HG03520 (cell line): ENCODE measurements at regions not wholly inside any gene's neighbourhood (a gene's known extent, or its start where the extent isn't known, plus 50 kb on each side); places are given as distances from the start of the nearest gene placed in this dataset.

Experiments used
- ATAC-seq: cut with Tn5 transposase; IDR thresholded peaks from one replicate; pipeline ENCODE4 v1.9.1; 2021; ENCODE audit warnings: mild to moderate bottlenecking, moderate library complexity; ENCODE audit not compliant: unreplicated experiment

DNA sequence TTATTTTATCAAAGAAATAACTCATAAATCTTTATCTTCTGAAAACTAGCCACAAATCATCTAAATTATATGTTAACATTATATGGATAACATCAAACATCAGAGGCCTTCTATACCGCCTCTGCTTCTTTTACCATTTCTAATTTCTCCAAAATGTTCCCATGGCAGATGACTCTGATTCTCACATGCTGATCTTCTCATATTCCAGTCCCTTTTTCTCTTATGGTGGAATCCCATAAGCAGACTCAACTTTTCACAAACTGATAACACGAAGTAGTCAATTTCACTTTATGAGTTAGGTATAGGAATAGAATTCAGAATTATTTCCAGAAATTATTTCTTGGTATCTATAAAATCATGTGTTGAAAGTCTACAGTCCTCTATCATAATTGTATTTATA, 212.3 kb downstream of the ENC1 start:
- no peak for ATAC-seq

DNA sequence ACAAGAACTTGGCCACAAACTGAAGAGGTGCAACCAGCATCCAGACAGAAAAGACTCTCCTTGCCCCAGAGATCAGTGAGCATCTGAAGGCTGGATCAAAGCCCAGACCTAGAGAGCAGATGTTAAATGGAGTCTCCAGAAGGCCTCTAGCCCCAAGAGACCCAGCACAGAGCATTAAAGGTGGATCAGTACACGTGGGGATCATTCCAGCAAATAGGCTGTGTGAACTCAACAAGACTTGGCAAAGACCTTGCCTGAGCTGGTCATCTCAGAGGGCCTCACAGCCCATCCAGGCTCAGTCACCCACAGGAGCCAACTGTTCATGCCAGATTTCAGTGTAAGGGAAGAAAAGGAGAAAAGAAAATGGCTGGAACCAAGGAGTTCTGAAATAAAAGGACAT, 214.0 kb downstream of the ENC1 start:
- ATAC-seq, result no peak

DNA sequence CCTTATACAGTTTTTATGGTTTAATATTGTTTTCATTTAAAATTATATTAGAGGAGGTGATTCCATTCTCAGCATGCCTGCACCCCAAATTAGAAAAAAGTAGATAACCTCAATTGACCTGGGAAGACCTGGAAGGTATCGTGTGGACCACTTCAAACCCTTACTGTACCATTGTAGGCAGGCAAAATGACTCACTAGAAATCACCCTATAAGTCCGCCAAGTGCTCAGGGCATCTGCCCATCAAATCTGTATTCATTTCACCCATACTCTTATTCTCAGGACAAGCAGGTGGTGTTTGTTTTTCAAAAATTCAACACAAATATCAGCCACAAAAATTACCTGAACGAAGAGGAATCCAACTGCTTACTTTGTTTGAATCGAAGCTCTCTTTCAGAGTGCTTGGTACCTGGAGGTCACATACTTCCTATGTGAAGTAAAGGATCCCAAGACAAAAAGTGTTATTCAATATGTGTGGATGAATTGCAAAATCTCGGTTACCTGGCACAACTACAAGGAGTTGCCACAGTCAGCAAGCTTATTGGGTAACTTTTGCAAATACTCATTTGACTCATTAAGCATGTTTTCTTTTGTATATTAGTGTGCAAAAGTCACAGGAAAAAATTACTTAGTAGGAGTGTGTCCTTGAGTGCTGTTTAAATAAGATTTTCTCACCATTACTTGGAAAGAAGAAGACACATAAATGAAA, 216.2 kb downstream of the ENC1 start:
- no peak for ATAC-seq

DNA sequence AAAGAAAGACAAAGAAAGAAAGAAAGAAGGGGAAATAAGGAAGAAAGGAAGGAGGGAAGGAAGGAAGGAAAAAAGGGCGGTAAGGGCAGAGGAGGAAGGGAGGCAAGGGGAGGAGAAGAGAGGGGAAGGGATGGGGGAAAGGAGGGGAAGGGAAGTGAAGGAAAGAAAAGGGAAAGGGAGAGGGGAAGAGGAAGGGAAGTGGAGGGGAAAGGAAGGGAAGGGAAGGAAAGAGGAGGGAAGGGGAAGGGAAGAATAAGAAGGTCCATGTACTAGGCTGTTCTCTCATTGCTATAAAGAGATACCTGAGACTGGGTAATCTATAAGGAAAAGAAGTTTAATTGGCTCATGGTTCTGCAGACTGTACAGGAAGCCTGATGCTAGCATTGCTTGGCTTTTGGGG, 217.1 kb downstream of the ENC1 start:
- ATAC-seq, result no peak

DNA sequence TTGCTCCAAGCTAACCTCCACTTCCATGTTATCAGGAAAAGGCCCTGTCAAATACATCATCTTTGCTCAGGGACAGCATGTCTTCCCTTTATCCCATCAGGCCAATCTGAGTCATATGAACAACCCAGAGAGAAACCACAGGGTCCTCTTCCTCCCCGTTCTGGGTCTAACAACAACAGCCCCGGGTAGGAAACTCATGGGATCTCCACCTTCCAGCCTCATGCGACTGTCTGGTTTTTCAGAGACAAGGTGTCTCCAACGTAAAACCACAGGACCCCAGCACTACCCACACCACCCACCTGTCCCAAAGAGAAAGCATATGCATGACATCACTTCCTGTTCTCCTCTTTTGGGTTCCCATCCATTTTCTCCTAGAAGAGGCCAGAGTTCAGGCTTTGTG, 217.9 kb downstream of the ENC1 start:
- no peak for ATAC-seq

DNA sequence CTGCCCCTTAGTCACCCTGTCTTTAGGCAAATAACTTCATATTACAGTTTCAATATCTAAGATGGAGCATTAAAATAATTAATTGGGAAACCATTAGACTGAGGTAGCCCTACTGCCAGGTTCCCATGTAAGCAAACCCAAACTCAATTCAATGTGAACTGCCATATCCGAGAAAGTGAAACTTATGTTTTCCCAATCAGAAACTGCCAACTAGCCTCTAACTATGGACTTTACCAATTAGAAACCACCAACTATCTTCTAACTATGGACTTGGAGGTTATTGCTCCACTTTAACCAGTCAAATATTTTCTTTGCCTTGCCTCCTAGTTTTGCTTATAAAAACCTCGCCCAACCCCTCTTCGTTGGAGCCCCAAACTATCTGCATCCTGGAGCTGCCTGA, 218.5 kb downstream of the ENC1 start:
- ATAC-seq, result no peak

DNA sequence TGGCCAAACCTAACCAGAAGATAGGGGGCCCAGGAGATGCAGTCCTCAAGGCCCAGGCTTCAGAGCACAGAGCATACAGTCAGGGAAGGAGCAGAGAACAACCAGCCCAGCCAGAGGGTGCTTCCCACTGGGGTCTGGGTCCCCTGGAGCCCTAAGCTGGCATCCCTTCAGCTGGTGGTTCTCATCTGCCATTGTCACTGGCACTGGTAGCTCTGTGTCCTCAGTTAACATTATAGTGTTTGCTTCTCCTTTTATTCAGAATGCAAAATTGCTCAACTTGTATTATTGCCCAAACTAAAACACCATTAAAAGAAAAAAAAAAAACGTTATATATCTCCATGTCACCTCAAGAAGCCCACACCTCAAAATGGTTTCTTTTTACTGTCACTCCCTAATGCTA, 219.2 kb downstream of the ENC1 start:
- ATAC-seq, result no peak

DNA sequence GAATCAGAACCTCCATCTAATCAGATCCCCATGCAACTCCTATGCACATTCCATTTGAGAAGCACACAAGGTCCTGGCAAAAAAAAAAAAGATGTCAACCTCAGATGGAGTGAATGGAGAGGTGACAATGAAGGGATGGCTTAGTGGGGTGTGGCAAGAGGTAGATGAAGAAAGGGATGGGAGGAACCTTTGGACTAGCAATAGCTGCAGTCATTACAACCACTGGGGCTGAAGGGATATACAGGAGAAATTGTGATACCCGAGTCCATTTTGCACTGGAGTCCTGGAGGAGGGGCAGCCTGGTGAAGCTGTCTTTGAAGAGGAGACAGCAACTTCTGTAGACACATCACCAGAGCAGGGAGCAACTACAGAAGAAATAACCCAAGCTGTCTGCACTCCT, 219.6 kb downstream of the ENC1 start:
- ATAC-seq, result no peak

DNA sequence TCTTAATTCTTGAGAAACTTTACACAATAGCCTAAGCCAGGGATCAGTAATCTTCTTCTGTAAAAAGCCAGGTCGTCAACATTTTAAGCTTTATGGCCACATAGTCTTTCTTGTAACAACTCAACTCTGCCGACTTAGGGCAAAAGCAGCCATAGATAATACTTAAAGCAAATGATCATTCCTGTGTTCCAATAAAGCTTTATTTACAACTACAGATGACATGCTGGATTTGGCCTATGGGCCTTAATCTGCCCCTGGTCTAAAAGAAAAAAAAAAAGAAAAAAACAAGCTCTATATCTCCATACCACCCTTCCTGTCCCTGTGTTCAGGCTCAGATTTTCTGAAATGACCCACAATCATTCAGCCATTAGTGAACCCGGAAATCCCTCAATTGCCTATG, 220.3 kb downstream of the ENC1 start:
- no peak for ATAC-seq

DNA sequence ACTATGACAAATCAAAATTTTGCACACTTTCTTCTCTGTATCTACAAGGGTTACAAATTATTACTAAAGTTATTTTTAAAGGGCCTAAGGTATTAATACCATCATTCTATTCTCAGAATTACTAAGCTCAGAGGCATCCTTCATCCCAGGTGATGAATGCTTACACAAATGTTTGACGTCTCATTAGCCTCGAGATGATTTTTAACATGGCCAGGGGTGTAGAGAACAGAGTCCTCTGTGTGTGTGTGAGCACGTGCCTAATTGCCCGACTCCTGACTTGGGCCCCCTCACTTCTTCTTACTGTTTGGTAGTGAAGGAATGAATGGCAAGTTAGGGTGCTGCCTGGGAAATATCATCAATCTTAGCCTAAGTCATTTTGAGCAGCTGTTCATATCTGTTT, 221.1 kb downstream of the ENC1 start:
- ATAC-seq, result no peak

DNA sequence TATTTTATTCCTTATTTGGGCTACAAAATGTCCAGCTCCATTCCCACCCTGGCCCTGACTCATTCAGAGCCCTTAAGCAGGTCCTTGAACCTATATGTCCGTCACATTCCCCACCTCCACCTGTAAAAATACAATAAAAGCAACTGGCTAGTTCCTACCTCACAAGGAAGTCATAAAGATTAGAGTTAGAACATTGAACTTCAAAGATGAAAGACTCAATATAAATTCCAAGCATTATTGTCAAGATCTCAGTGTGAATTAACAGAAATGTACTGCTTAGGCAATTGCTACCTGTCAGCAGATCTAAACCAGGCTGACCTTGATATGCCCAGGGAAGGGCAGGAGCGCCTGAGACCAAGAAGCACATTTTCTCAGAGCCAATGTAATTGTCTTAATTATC, 221.8 kb downstream of the ENC1 start:
- ATAC-seq, result no peak

DNA sequence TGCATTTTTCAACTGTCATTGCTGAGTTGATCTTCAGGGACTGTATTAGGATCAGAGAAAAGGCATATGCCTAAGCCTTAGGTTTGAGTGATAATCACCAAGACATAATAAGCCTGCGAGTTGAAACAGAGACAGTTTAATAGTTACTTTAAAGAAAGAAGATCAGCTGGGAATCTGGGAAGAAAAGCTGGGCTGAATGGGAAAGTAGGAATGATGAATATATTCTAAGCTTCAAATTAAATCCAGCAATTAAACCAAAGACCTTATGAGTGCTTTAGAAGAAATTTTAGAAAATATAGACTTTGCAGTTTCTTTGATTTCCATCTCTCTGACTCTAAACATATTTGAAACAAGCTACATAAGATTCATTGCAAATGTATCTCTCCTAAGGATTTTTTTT, 222.3 kb downstream of the ENC1 start:
- no peak for ATAC-seq

DNA sequence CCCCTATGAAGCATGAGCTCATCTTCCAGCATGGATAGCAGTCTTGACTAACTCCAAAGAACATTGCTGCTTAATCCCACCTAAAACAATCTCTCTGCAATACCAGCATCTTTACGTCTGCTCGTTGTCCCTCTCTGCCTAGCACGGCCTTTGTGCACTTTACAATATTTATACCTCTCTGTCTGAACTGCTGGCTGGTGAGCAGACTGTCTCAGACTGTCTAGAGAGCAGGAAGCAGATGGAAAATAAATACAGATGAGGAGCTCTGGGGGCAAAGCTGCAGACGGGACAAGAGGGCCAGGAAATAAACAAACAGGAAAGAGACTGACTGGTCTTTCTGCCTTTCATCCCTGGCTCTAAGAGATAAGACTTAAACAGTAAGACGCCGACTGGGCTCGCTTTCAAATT, 224.8 kb downstream of the ENC1 start:
- no peak for ATAC-seq

DNA sequence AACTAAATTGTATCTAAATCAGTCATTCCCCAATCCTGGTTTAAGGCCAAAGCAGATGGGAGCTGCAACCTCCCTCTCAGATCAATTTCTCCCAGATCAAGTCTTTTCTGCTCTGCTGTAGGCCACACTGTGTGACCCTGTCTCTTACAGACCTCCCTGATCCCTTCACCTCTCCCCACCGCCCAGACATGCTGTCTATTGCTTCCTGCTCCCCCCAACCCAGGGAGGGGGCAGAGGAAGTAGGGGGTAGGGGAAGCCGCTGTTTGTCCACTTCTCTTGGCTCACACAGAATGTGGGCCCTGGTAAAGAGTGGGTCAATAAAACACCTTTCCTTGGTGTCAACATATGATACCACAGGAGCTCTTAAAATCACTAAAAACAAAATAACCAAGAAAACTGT, 226.3 kb downstream of the ENC1 start:
- ATAC-seq, result no peak

DNA sequence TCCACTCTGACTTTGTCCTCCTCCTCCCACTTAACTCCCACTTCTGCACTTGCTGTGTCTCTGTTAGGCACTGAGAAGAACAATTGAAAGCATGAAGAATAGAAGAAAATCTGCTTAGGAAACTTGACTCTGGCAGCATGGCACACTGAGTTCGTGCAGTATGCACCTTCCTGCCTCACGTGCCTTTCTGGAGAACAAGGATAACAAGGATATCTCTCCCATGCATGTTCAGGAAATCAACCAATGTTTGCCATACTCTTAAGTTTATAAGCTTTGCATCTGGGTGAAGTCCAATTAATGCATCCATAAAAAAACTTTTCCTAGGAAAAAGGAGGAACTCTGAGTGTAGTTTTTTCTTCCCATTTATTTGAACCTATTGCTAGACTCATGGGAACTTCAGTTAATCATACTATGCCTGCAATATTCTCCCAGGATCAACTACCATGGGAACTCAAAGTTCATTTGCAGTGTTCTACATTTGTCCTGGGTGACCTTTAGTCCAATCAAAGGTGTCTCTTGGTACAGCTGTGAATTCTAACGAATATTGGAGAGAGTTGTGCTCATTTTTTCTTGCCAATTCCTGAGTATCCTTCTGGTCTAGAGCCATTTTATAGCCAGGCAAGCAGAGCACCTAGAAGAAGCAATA, 227.0 kb downstream of the ENC1 start:
- ATAC-seq, result no peak

DNA sequence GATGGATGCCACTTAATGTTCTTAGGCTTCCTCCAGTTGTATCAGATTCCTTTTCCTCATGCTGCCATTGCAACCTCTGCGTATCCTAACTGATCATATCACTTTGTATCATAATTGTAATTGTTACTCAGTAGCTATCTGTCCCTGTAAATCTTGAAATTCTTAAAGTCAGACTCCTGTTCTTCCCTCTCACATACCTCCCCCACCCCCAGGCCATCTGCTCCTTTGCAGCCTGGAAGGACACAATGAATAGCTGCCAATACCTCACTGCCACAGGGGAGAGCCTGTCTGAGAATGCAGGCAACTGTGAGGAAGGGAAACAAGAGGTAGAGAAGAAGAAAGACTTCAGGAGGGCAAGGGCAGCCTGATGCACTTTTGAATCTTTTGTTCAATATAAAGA, 228.5 kb downstream of the ENC1 start:
- no peak for ATAC-seq

DNA sequence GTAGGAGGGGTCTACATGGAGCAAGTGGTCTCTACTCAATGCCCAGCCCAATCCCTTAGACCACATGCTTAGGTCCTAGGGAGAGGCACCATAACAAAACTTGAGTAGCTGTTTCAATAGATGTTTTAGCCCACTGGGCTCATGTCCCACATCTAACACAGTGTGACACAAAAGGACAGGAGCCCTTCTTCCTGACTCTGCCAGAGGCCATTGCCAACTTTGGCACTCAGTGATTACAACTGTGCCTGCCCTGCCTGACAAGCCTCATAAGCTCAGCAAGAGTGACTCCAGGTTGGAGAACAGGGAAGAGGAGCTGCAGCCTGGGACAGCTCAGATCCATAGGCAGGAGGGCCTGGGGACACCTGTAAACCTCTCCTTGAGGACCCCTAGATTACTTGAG, 230.8 kb downstream of the ENC1 start:
- ATAC-seq, result no peak

DNA sequence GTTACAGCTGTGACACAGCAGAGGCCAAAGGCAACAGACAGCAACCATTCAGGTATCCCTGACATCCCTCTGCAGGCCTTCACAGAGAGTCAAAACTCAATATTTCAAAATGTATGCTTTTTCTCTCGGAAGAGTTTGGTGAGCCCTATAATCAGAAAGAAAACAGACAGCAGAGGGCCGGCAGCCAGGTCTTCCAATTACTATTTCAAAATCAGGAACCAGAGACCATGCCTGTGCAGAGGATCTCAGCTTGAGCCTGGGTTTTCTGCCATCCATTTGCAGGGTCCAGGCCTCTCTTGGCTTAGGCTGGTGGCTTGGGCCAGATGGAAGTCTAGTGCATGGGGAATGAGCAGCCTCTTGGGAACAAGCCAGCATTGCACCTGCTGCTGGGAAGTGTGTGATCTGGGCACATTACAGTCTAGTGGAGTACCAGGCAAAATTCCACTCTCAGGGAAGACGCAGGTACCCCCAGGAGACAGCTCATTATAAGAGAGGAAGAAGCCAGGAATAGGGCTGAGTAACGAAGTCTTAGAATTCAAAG, 231.3 kb downstream of the ENC1 start:
- ATAC-seq, result no peak

DNA sequence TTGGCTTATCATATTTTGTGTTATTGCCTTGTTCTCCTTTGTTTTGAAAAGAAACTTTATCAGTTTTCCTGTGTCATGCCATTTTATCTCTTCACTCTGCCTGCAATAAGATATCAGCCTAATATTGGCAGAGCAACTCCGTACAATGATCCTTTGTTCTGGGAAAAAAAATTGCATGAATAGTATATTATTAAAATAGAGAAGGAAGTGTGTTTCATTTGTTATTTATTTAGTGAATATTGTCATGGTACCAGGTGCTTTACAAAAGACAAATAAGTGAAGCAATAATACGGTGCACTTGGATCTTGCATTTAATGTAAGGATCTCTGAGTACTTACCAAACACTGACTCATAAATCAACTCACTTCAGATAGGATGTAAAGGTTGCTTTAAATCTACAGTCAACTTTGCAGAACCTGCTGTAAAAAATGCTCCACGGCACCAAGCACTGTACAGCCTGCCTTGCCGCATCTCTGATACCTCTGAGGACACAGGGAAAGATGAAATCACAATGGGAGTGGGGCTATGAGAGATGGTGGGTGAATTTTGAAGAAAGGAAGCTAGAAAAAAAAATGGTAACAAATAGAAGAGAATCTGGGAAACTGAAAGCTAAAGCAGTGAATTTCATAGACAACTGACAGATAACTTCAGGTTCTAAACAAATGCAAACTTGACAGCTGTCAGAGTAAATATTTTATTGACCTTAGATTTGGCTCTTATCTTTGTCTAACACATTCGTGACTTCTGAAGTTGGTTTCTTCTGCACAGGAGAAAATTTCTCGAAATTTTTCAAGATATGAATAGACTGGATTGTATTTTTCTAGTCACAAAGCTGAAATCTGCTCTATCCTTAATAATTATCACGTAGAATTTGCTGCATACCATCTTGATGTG, 232.1 kb downstream of the ENC1 start:
- no peak for ATAC-seq

DNA sequence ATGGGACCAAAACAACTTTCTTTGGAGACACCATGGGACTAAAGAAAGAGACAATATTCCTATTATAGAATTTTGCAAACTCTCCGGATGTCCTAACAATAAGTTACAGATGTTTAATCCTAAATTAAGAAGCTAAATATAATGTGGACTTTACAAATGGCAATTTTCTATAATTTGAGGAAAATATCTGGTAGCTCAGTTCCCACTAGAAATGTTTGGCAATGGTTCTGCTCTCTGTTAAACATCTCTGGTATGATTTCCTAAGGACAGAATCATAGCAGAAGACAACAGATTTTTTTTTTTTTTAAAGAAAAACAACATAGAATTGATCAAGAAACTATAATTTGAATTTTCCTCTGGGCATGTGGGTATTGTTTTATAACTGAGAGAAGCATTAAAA, 232.8 kb downstream of the ENC1 start:
- ATAC-seq, result no peak

DNA sequence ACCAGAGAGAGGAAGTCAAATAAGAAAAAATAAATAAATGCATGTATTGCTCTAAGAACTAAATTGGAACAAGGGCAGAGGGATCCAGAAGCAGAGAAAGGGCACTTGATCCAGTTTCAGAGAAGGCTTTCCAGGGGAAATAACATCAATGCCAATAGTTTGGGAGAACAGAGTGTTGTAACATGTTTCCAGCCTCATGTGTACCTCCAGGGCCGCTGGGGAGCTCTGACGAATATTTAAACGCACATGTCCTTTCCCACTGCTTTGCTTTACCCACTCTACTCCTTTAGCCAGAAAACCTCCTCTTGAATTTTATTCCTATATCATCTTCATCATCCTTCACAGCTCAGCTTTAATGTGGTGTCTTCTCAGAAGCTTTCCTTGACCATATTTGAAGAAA, 233.7 kb downstream of the ENC1 start:
- ATAC-seq, result no peak

DNA sequence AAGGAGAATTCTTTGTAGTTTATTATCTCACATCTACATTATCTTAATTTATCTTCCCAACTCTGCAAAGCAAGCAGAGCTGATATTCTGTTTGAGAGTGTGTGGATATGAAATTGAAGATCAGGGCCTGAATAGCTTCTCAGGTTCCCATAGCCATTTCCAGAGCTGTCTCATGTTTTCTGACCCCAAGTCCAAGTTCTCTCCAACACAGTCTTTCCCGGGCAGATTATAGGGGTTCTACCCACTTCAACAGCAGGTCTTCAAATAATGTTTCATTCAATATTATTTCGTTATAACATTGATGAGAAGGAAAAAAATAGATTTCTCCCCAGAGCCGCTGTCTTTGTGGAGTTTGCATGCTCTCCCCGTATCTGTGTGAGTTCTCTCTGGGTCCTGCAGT, 234.9 kb downstream of the ENC1 start:
- no peak for ATAC-seq
